Skeletal muscle satellite cell (primary cell): ENCODE measurements at regions not wholly inside any gene's neighbourhood (a gene's known extent, or its start where the extent isn't known, plus 50 kb on each side); places are given as distances from the start of the nearest gene placed in this dataset.

Experiments
- H3K27me3 ChIP-seq: 2 replicates; pipeline ENCODE4 v1.7.0; 2013; ENCODE audit warnings: low read length; ENCODE audit not compliant: control insufficient read depth, insufficient read depth
- H3K36me3 ChIP-seq: 2 replicates; pipeline ENCODE4 v1.7.0; 2013; ENCODE audit warnings: mild to moderate bottlenecking, control low read depth, low read length; ENCODE audit not compliant: insufficient read depth
- H3K4me1 ChIP-seq: 2 replicates; pipeline ENCODE4 v1.7.0; 2013; ENCODE audit warnings: low read length; ENCODE audit not compliant: control insufficient read depth, insufficient read depth
- H3K4me2 ChIP-seq: 2 replicates; pipeline ENCODE4 v1.7.0; 2013; ENCODE audit warnings: mild to moderate bottlenecking, low read length
- H3K4me3 ChIP-seq: 2 replicates; pipeline ENCODE4 v1.7.0; 2013; ENCODE audit warnings: low read length
- H3K9ac ChIP-seq: 2 replicates; pipeline ENCODE4 v1.7.0; 2013; ENCODE audit warnings: mild to moderate bottlenecking, low read depth, low read length, moderate library complexity
- H3K9me3 ChIP-seq: replicated peaks from 2 replicates; pipeline ENCODE4 v1.7.0; 2013; ENCODE audit warnings: mild to moderate bottlenecking, control low read depth, low read length

- Histone ChIP-seq H3K4me2 (no peak overlapping the region), H3K4me3 (no peak overlapping the region), H3K27me3 (peaks cover 2% of the 10 kb centered on the region), H3K4me1 (no peaks in the 10 kb centered on the region), H3K9me3 (no peaks in the 10 kb centered on the region), H3K9ac (no peak overlapping the region), H3K36me3 (no peaks in the 10 kb centered on the region)
These were observed 166.8 kb downstream of the BCOR start for GRCh38 chrX:39930786-39931528.

GRCh38 chrX:39931529-39932282 lies 166.1 kb downstream of the BCOR start:
- H3K36me3 ChIP-seq, result no peaks in the 10 kb centered on the region
- H3K4me3 ChIP-seq, result no peak overlapping the region
- H3K4me2 ChIP-seq, result no peak overlapping the region

GRCh38 chrX:39935411-39936064 lies 162.2 kb downstream of the BCOR start:
- H3K4me2 ChIP-seq, result no peak overlapping the region
- no peaks in the 10 kb centered on the region for H3K36me3 ChIP-seq
- H3K27me3 ChIP-seq, result peaks cover 2% of the 10 kb centered on the region
- no peaks in the 10 kb centered on the region for H3K9me3 ChIP-seq
- H3K4me3 ChIP-seq, result no peak overlapping the region
- no peaks in the 10 kb centered on the region for H3K4me1 ChIP-seq
- no peak overlapping the region for H3K9ac ChIP-seq

More at GRCh38 chrX:39931529-39932282, 166.1 kb downstream of the BCOR start:
- Histone ChIP-seq H3K9me3 (no peaks in the 10 kb centered on the region), H3K27me3 (peaks cover 2% of the 10 kb centered on the region), H3K9ac (no peak overlapping the region), H3K4me1 (no peaks in the 10 kb centered on the region)

GRCh38 chrX:39936886-39937770 lies 160.6 kb downstream of the BCOR start:
- H3K27me3 ChIP-seq, result no peaks in the 10 kb centered on the region
- no peak overlapping the region for H3K4me2 ChIP-seq
- H3K9me3 ChIP-seq, result no peaks in the 10 kb centered on the region
- no peaks in the 10 kb centered on the region for H3K4me1 ChIP-seq
- H3K9ac ChIP-seq, result no peak overlapping the region
- no peak overlapping the region for H3K4me3 ChIP-seq
- no peaks in the 10 kb centered on the region for H3K36me3 ChIP-seq

- Histone ChIP-seq H3K36me3 (no peaks in the 10 kb centered on the region), H3K27me3 (no peaks in the 10 kb centered on the region), H3K4me2 (no peak overlapping the region), H3K9me3 (no peaks in the 10 kb centered on the region), H3K4me3 (no peak overlapping the region), H3K9ac (no peak overlapping the region), H3K4me1 (no peaks in the 10 kb centered on the region)
These were observed 159.3 kb downstream of the BCOR start for GRCh38 chrX:39938466-39938865.

- H3K9me3 ChIP-seq, result no peaks in the 10 kb centered on the region
- no peaks in the 10 kb centered on the region for H3K36me3 ChIP-seq
- no peaks in the 10 kb centered on the region for H3K4me1 ChIP-seq
- H3K27me3 ChIP-seq, result no peaks in the 10 kb centered on the region
- H3K9ac ChIP-seq, result no peak overlapping the region
- H3K4me2 ChIP-seq, result no peak overlapping the region
- no peak overlapping the region for H3K4me3 ChIP-seq
These were observed 158.1 kb downstream of the BCOR start for GRCh38 chrX:39939678-39940077.

GRCh38 chrX:39941332-39941920 lies 156.3 kb downstream of the BCOR start:
- Histone ChIP-seq H3K4me2 (no peak overlapping the region), H3K4me1 (peaks cover under 1% of the 10 kb centered on the region), H3K9me3 (no peaks in the 10 kb centered on the region), H3K27me3 (no peaks in the 10 kb centered on the region), H3K4me3 (no peak overlapping the region), H3K9ac (no peak overlapping the region), H3K36me3 (no peaks in the 10 kb centered on the region)

- no peak overlapping the region for H3K4me3 ChIP-seq
- H3K27me3 ChIP-seq, result no peaks in the 10 kb centered on the region
- peaks cover 11% of the 10 kb centered on the region for H3K4me1 ChIP-seq
- H3K36me3 ChIP-seq, result no peaks in the 10 kb centered on the region
- H3K9ac ChIP-seq, result no peak overlapping the region
- no peaks in the 10 kb centered on the region for H3K9me3 ChIP-seq
- H3K4me2 ChIP-seq, result no peak overlapping the region
These were observed 153.3 kb downstream of the BCOR start for GRCh38 chrX:39944416-39944815.

GRCh38 chrX:39945709-39946108 lies 152.0 kb downstream of the BCOR start:
- no peaks in the 10 kb centered on the region for H3K36me3 ChIP-seq
- peaks cover 11% of the 10 kb centered on the region for H3K4me1 ChIP-seq

GRCh38 chrX:39946822-39947221 lies 150.9 kb downstream of the BCOR start:
- Histone ChIP-seq H3K9ac (peak overlapping the region; percentile 6), H3K27me3 (no peaks in the 10 kb centered on the region), H3K4me3 (no peak overlapping the region), H3K4me1 (peaks cover 11% of the 10 kb centered on the region), H3K9me3 (no peaks in the 10 kb centered on the region), H3K36me3 (no peaks in the 10 kb centered on the region), H3K4me2 (no peak overlapping the region)

More at GRCh38 chrX:39945709-39946108, 152.0 kb downstream of the BCOR start:
- Histone ChIP-seq H3K9me3 (no peaks in the 10 kb centered on the region), H3K4me2 (no peak overlapping the region), H3K9ac (no peak overlapping the region), H3K27me3 (no peaks in the 10 kb centered on the region), H3K4me3 (no peak overlapping the region)
